ENCODE measurements at regions not wholly inside any gene's neighbourhood (a gene's known extent, or its start where the extent isn't known, plus 50 kb on each side); places are given as distances from the start of the nearest gene placed in this dataset.

- no peaks in the 10 kb centered on the region for H3K79me2 ChIP-seq (ENCODE audit: insufficient read depth, low read depth, low read length)
- CTCF ChIA-PET (ENCODE audit: unreplicated experiment), result no interaction called here
- H2AFZ ChIP-seq (ENCODE audit: low read length), result no peak overlapping the region
Observed at GRCh38 chr12:65682112-65682511, 142.2 kb upstream of the HMGA2 start.

DNA sequence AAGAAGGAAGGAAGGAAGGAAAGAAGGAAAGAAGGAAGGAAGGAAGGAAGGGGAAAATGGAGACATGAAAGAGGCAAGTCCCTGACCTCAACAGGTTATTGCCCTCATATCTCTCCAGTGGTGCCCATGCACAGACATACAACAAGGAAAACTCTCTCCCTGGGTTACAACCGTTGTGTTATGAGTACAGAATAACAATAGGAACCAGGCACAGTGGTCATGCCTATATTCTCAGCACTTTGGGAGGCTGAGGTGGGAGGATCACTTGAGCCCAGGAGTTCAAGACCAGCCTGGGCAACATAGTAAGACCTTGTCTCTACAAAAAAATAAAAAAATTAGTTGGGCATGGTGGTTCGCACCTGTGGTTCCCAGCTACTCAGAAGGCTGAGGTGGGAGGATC lies 139.4 kb upstream of the HMGA2 start:
- no peaks in the 10 kb centered on the region for H3K9me2 ChIP-seq (ENCODE audit: insufficient read depth, low read length)
- H3K4me2 ChIP-seq (ENCODE audit: low read length), result no peak overlapping the region
- TF ChIP-seq, protein P1, sequence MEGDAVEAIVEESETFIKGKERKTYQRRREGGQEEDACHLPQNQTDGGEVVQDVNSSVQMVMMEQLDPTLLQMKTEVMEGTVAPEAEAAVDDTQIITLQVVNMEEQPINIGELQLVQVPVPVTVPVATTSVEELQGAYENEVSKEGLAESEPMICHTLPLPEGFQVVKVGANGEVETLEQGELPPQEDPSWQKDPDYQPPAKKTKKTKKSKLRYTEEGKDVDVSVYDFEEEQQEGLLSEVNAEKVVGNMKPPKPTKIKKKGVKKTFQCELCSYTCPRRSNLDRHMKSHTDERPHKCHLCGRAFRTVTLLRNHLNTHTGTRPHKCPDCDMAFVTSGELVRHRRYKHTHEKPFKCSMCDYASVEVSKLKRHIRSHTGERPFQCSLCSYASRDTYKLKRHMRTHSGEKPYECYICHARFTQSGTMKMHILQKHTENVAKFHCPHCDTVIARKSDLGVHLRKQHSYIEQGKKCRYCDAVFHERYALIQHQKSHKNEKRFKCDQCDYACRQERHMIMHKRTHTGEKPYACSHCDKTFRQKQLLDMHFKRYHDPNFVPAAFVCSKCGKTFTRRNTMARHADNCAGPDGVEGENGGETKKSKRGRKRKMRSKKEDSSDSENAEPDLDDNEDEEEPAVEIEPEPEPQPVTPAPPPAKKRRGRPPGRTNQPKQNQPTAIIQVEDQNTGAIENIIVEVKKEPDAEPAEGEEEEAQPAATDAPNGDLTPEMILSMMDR (conservative IDR thresholded peaks at IDR 0.05; ENCODE audit: low read length), result no peak
- TF ChIP-seq EZH2phosphoT487 (IDR thresholded peaks at IDR 0.05; ENCODE audit: borderline replicate concordance, low read depth, low read length), result no peak
- DNase-seq (ENCODE audit: low spot score), result no peak
- H3K79me2 ChIP-seq (ENCODE audit: insufficient read depth, low read depth, low read length), result no peaks in the 10 kb centered on the region
- H3K9me3 ChIP-seq (ENCODE audit: low read length), result no peaks in the 10 kb centered on the region
- H3K36me3 ChIP-seq (ENCODE audit: insufficient read depth, low read length), result no peaks in the 10 kb centered on the region
- H3K4me1 ChIP-seq (ENCODE audit: insufficient read depth, low read length, poor library complexity, severe bottlenecking), result no peaks in the 10 kb centered on the region
- intact Hi-C loops (cut with micrococcal nuclease; ENCODE audit: unreplicated experiment), result no loop called here
- BruUV-seq (replicated peaks), result no TSS peak
- no peak overlapping the region for H2AFZ ChIP-seq (ENCODE audit: low read length)
- ChIA-PET CTCF (ENCODE audit: unreplicated experiment) (no interaction called here), POLR2A (no interaction called here)
- no peaks in the 10 kb centered on the region for H4K20me1 ChIP-seq (ENCODE audit: insufficient read depth, low read length)
- no peak overlapping the region for H3K4me3 ChIP-seq (ENCODE audit: low read depth, low read length, poor library complexity, severe bottlenecking)
- H3K27ac ChIP-seq (ENCODE audit: low read depth, low read length, poor library complexity, severe bottlenecking), result no peak overlapping the region

More at GRCh38 chr12:65682112-65682511, 142.2 kb upstream of the HMGA2 start:
- DNase-seq (ENCODE audit: low spot score), result no peak
- Histone ChIP-seq H3K9me2 (ENCODE audit: insufficient read depth, low read length) (no peaks in the 10 kb centered on the region), H3K4me3 (ENCODE audit: low read depth, low read length, poor library complexity, severe bottlenecking) (no peak overlapping the region), H3K27ac (ENCODE audit: low read depth, low read length, poor library complexity, severe bottlenecking) (no peak overlapping the region), H3K4me1 (ENCODE audit: insufficient read depth, low read length, poor library complexity, severe bottlenecking) (no peaks in the 10 kb centered on the region), H4K20me1 (ENCODE audit: insufficient read depth, low read length) (no peaks in the 10 kb centered on the region), H3K9me3 (ENCODE audit: low read length) (no peaks in the 10 kb centered on the region), H3K4me2 (ENCODE audit: low read length) (no peak overlapping the region), H3K36me3 (ENCODE audit: insufficient read depth, low read length) (no peaks in the 10 kb centered on the region)
- POLR2A ChIA-PET, result no interaction called here
- no TSS peak for BruUV-seq (replicated peaks)
- intact Hi-C loops (cut with micrococcal nuclease; ENCODE audit: unreplicated experiment), result no loop called here
- TF ChIP-seq, protein P1 (conservative IDR thresholded peaks at IDR 0.05; ENCODE audit: low read length), result no peak
- TF ChIP-seq EZH2phosphoT487 (IDR thresholded peaks at IDR 0.05; ENCODE audit: borderline replicate concordance, low read depth, low read length), result no peak

GRCh38 chr12:65685514-65685913 lies 138.8 kb upstream of the HMGA2 start:
- Histone ChIP-seq H2AFZ (ENCODE audit: low read length) (no peak overlapping the region), H4K20me1 (ENCODE audit: insufficient read depth, low read length) (no peaks in the 10 kb centered on the region), H3K4me3 (ENCODE audit: low read depth, low read length, poor library complexity, severe bottlenecking) (no peak overlapping the region), H3K79me2 (ENCODE audit: insufficient read depth, low read depth, low read length) (no peaks in the 10 kb centered on the region), H3K4me1 (ENCODE audit: insufficient read depth, low read length, poor library complexity, severe bottlenecking) (no peaks in the 10 kb centered on the region), H3K4me2 (ENCODE audit: low read length) (no peak overlapping the region), H3K27ac (ENCODE audit: low read depth, low read length, poor library complexity, severe bottlenecking) (no peak overlapping the region), H3K9me2 (ENCODE audit: insufficient read depth, low read length) (no peaks in the 10 kb centered on the region), H3K9me3 (ENCODE audit: low read length) (no peaks in the 10 kb centered on the region), H3K36me3 (ENCODE audit: insufficient read depth, low read length) (no peaks in the 10 kb centered on the region)
- DNase-seq (ENCODE audit: low spot score), result no peak
- ChIA-PET POLR2A (no interaction called here), CTCF (ENCODE audit: unreplicated experiment) (no interaction called here)
- no TSS peak for BruUV-seq (replicated peaks)
- intact Hi-C loops (cut with micrococcal nuclease; ENCODE audit: unreplicated experiment), result no loop called here
- TF ChIP-seq, protein P1 (conservative IDR thresholded peaks at IDR 0.05; ENCODE audit: low read length), result peak; percentile 69
- TF ChIP-seq EZH2phosphoT487 (IDR thresholded peaks at IDR 0.05; ENCODE audit: borderline replicate concordance, low read depth, low read length), result no peak

Data from OCI-LY7 (cell line).